GM12864 (cell line): ENCODE measurements at regions not wholly inside any gene's neighbourhood (a gene's known extent, or its start where the extent isn't known, plus 50 kb on each side); places are given as distances from the start of the nearest gene placed in this dataset.

Experiments used
- DNase-seq: peaks from one replicate; pipeline ENCODE4 v3.0.0-alpha.2; 2011; ENCODE audit warnings: low read depth
- H3K4me3 ChIP-seq: 2 replicates; pipeline ENCODE4 v1.5.1; 2011; ENCODE audit warnings: mild to moderate bottlenecking, low read depth, low read length, control low read depth
- CTCF ChIP-seq: IDR thresholded peaks from 2 replicates; pipeline ENCODE4 v1.5.1; 2011; ENCODE audit warnings: low read depth, mild to moderate bottlenecking, moderate library complexity, low read length, control low read depth, inconsistent platforms; ENCODE audit errors: missing control alignments

- H3K4me3 ChIP-seq, result no peak overlapping the region
- DNase-seq, result no peak
- no peak for TF ChIP-seq CTCF
Observed at GRCh38 chr5:54927097-54927746, 58.2 kb downstream of the ESM1 start.

- no peak for TF ChIP-seq CTCF
- DNase-seq, result no peak
- no peak overlapping the region for H3K4me3 ChIP-seq
Observed at GRCh38 chr5:54924487-54924886, 60.9 kb downstream of the ESM1 start.

- no peak for TF ChIP-seq CTCF
- no peak overlapping the region for H3K4me3 ChIP-seq
- no peak for DNase-seq
Observed at GRCh38 chr5:54917323-54917722, 68.1 kb downstream of the ESM1 start.

- TF ChIP-seq CTCF, result no peak
- H3K4me3 ChIP-seq, result no peak overlapping the region
- no peak for DNase-seq
Observed at GRCh38 chr5:54915466-54916027, 69.8 kb downstream of the ESM1 start.

- DNase-seq, result no peak
- H3K4me3 ChIP-seq, result no peak overlapping the region
- TF ChIP-seq CTCF, result no peak
Observed at GRCh38 chr5:54912021-54912420, 73.4 kb downstream of the ESM1 start.

GRCh38 chr5:54909911-54910870 is 75.2 kb downstream of the ESM1 start:
- H3K4me3 ChIP-seq, result no peak overlapping the region
- TF ChIP-seq CTCF, result no peak
- DNase-seq, result no peak
